ENCODE measurements at regions not wholly inside any gene's neighbourhood (a gene's known extent, or its start where the extent isn't known, plus 50 kb on each side); places are given as distances from the start of the nearest gene placed in this dataset.

DNA sequence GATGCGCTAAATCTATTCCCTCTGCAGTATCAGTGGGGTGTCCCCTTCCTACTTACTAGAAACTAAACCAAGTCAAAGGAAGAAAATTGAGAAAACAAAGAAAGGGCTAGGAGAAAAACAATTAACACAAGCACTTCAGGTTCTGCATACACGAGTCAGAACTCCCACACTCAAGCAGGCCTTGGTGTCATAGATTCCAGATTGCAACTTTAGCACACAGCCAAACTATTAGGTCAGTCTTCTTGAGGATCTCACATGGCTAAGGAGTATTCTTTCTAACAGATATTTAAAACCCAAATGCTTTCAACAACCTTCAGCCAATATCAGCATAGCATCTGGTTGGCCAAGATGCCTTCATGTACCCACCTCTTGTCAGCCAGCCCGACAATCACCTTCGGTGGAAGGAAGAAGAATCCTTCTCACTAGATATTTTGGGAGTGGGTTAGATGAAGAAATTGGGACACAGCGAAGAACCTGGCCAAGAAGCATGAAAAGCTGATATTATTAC lies 340.0 kb downstream of the VPS13C start:
- no peaks in the 10 kb centered on the region for H3K9me3 ChIP-seq (ENCODE audit: control insufficient read depth in 3 of 3, low read length in 3 of 3)
- no peak overlapping the region for H3K27ac ChIP-seq (ENCODE audit: low read depth, low read length)
- H3K27me3 ChIP-seq (ENCODE audit: control insufficient read depth in 3 of 3, insufficient read depth in 3 of 3, low read length in 3 of 3) = no peaks in the 10 kb centered on the region
- H3K9ac ChIP-seq (ENCODE audit: low read depth in 1 of 3, low read length in 3 of 3) = no peak overlapping the region
- no peaks in the 10 kb centered on the region for H3K4me1 ChIP-seq (ENCODE audit: control insufficient read depth in 3 of 3, insufficient read depth in 3 of 3, low read length in 3 of 3)
- H3K36me3 ChIP-seq (ENCODE audit: control insufficient read depth in 3 of 3, insufficient read depth in 3 of 3, low read length in 3 of 3) = no peaks in the 10 kb centered on the region
- H3K4me3 ChIP-seq (ENCODE audit: low read length in 3 of 3) = no peak overlapping the region

- H3K27ac ChIP-seq (ENCODE audit: low read depth, low read length) = no peak overlapping the region
- no peak overlapping the region for H3K9ac ChIP-seq (ENCODE audit: low read depth in 1 of 3, low read length in 3 of 3)
- H3K27me3 ChIP-seq (ENCODE audit: control insufficient read depth in 3 of 3, insufficient read depth in 3 of 3, low read length in 3 of 3) = no peaks in the 10 kb centered on the region
- no peaks in the 10 kb centered on the region for H3K9me3 ChIP-seq (ENCODE audit: control insufficient read depth in 3 of 3, low read length in 3 of 3)
- no peaks in the 10 kb centered on the region for H3K4me1 ChIP-seq (ENCODE audit: control insufficient read depth in 3 of 3, insufficient read depth in 3 of 3, low read length in 3 of 3)
- no peaks in the 10 kb centered on the region for H3K36me3 ChIP-seq (ENCODE audit: control insufficient read depth in 3 of 3, insufficient read depth in 3 of 3, low read length in 3 of 3)
- H3K4me3 ChIP-seq (ENCODE audit: low read length in 3 of 3) = no peak overlapping the region
These were observed 345.2 kb downstream of the VPS13C start for GRCh38 chr15:61715082-61715481.

DNA sequence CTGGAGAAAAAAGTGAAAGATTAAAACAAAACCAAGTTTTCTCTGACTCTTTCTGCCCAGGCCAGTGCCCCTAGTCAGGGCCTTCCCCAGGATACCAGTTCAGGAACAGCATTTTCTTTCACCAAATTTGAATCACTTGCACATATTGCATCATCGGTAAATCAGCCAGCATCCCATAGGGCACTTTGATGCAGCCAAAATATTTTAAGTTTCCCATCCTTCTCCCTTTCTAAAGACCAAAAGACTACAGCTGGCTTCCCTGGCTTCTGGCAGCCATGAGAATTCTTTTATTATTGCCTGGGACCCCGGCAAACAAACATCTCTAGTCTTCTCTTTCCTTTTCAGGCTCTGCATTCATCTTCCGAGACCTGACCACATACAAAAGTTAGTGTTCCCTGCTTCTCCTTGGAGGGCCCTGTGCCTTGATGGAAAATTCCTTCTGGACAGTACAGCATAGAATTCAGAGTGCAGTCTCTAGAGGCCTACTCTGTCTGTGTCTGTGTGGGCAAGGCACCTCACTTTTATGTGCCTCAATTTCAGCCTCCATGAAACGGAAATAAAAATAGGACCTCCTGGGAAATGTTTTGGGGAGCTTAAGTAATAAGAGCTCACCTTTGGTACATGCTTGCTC lies 348.0 kb downstream of the VPS13C start:
- Histone ChIP-seq H3K27me3 (ENCODE audit: control insufficient read depth in 3 of 3, insufficient read depth in 3 of 3, low read length in 3 of 3) (no peaks in the 10 kb centered on the region), H3K36me3 (ENCODE audit: control insufficient read depth in 3 of 3, insufficient read depth in 3 of 3, low read length in 3 of 3) (no peaks in the 10 kb centered on the region), H3K4me3 (ENCODE audit: low read length in 3 of 3) (no peak overlapping the region), H3K9me3 (ENCODE audit: control insufficient read depth in 3 of 3, low read length in 3 of 3) (no peaks in the 10 kb centered on the region), H3K4me1 (ENCODE audit: control insufficient read depth in 3 of 3, insufficient read depth in 3 of 3, low read length in 3 of 3) (no peaks in the 10 kb centered on the region), H3K9ac (ENCODE audit: low read depth in 1 of 3, low read length in 3 of 3) (no peak overlapping the region), H3K27ac (ENCODE audit: low read depth, low read length) (no peak overlapping the region)

- H3K9ac ChIP-seq (ENCODE audit: low read depth in 1 of 3, low read length in 3 of 3) = no peak overlapping the region
- H3K27ac ChIP-seq (ENCODE audit: low read depth, low read length) = no peak overlapping the region
- H3K36me3 ChIP-seq (ENCODE audit: control insufficient read depth in 3 of 3, insufficient read depth in 3 of 3, low read length in 3 of 3) = no peaks in the 10 kb centered on the region
- H3K4me3 ChIP-seq (ENCODE audit: low read length in 3 of 3) = peak overlapping the region in 1 of 3 donors; percentile 15
- peaks cover 0 to 15% (median 8%) of the 10 kb centered on the region in 3 donors for H3K4me1 ChIP-seq (ENCODE audit: control insufficient read depth in 3 of 3, insufficient read depth in 3 of 3, low read length in 3 of 3)
- no peaks in the 10 kb centered on the region for H3K27me3 ChIP-seq (ENCODE audit: control insufficient read depth in 3 of 3, insufficient read depth in 3 of 3, low read length in 3 of 3)
- no peaks in the 10 kb centered on the region for H3K9me3 ChIP-seq (ENCODE audit: control insufficient read depth in 3 of 3, low read length in 3 of 3)
These were observed 357.8 kb downstream of the VPS13C start for GRCh38 chr15:61702224-61703020.

DNA sequence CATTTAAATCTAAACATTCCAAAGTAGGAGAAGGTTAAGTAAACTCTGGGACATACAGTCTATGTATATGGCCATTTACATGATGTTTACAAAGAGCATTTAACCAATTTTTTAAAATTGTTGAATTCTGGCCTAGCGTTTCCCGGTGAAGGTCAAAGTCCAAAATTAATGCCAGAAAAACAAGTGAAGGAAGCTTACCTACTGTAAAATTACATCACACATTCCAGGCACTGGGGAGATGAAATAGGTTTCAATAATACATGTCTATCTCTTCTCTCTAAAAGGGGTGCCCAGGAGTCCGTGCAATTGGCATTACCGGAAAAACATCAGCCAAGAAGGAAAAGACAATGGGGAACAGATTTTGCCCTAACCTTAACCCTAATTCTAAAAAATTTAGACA lies 358.8 kb downstream of the VPS13C start:
- peaks cover 0 to 15% (median 8%) of the 10 kb centered on the region in 3 donors for H3K4me1 ChIP-seq (ENCODE audit: control insufficient read depth in 3 of 3, insufficient read depth in 3 of 3, low read length in 3 of 3)
- no peak overlapping the region for H3K4me3 ChIP-seq (ENCODE audit: low read length in 3 of 3)
- H3K27me3 ChIP-seq (ENCODE audit: control insufficient read depth in 3 of 3, insufficient read depth in 3 of 3, low read length in 3 of 3) = no peaks in the 10 kb centered on the region
- no peaks in the 10 kb centered on the region for H3K36me3 ChIP-seq (ENCODE audit: control insufficient read depth in 3 of 3, insufficient read depth in 3 of 3, low read length in 3 of 3)
- H3K9ac ChIP-seq (ENCODE audit: low read depth in 1 of 3, low read length in 3 of 3) = no peak overlapping the region
- H3K9me3 ChIP-seq (ENCODE audit: control insufficient read depth in 3 of 3, low read length in 3 of 3) = no peaks in the 10 kb centered on the region
- H3K27ac ChIP-seq (ENCODE audit: low read depth, low read length) = no peak overlapping the region

DNA sequence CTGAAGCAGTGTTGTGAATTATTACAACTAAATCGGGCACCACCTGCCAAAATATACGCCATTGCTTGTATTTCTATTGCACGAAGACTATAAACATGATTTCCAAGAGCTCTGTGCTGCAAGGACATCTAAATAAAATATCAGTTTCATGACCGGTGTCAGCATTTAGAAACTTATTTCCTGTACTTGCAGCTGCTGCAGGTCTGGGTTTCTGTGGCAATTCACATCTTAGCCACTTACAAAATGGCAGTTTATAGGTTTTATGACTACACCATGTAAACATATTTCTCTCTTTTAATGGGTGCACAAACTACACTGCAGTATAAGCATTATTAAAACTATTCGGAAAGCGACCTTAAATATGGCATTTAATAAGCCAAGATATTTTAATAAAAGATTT lies 359.4 kb downstream of the VPS13C start:
- H3K9ac ChIP-seq (ENCODE audit: low read depth in 1 of 3, low read length in 3 of 3) = no peak overlapping the region
- no peak overlapping the region for H3K27ac ChIP-seq (ENCODE audit: low read depth, low read length)
- no peak overlapping the region for H3K4me3 ChIP-seq (ENCODE audit: low read length in 3 of 3)
- peaks cover 0 to 15% (median 8%) of the 10 kb centered on the region in 3 donors for H3K4me1 ChIP-seq (ENCODE audit: control insufficient read depth in 3 of 3, insufficient read depth in 3 of 3, low read length in 3 of 3)
- H3K9me3 ChIP-seq (ENCODE audit: control insufficient read depth in 3 of 3, low read length in 3 of 3) = no peaks in the 10 kb centered on the region
- no peaks in the 10 kb centered on the region for H3K36me3 ChIP-seq (ENCODE audit: control insufficient read depth in 3 of 3, insufficient read depth in 3 of 3, low read length in 3 of 3)
- H3K27me3 ChIP-seq (ENCODE audit: control insufficient read depth in 3 of 3, insufficient read depth in 3 of 3, low read length in 3 of 3) = no peaks in the 10 kb centered on the region

GRCh38 chr15:61697796-61698195 lies 362.5 kb downstream of the VPS13C start:
- Histone ChIP-seq H3K9me3 (ENCODE audit: control insufficient read depth in 3 of 3, low read length in 3 of 3) (no peaks in the 10 kb centered on the region), H3K9ac (ENCODE audit: low read depth in 1 of 3, low read length in 3 of 3) (no peak overlapping the region), H3K27me3 (ENCODE audit: control insufficient read depth in 3 of 3, insufficient read depth in 3 of 3, low read length in 3 of 3) (no peaks in the 10 kb centered on the region), H3K4me3 (ENCODE audit: low read length in 3 of 3) (no peak overlapping the region), H3K4me1 (ENCODE audit: control insufficient read depth in 3 of 3, insufficient read depth in 3 of 3, low read length in 3 of 3) (peaks cover 0 to 14% (median 6%) of the 10 kb centered on the region in 3 donors), H3K36me3 (ENCODE audit: control insufficient read depth in 3 of 3, insufficient read depth in 3 of 3, low read length in 3 of 3) (no peaks in the 10 kb centered on the region), H3K27ac (ENCODE audit: low read depth, low read length) (no peak overlapping the region)

- Histone ChIP-seq H3K4me3 (ENCODE audit: low read length in 3 of 3) (no peak overlapping the region), H3K4me1 (ENCODE audit: control insufficient read depth in 3 of 3, insufficient read depth in 3 of 3, low read length in 3 of 3) (peaks cover 3 to 18% (median 6%) of the 10 kb centered on the region in 3 donors), H3K9me3 (ENCODE audit: control insufficient read depth in 3 of 3, low read length in 3 of 3) (no peaks in the 10 kb centered on the region)
These were observed 371.2 kb downstream of the VPS13C start for GRCh38 chr15:61689067-61689466.

DNA sequence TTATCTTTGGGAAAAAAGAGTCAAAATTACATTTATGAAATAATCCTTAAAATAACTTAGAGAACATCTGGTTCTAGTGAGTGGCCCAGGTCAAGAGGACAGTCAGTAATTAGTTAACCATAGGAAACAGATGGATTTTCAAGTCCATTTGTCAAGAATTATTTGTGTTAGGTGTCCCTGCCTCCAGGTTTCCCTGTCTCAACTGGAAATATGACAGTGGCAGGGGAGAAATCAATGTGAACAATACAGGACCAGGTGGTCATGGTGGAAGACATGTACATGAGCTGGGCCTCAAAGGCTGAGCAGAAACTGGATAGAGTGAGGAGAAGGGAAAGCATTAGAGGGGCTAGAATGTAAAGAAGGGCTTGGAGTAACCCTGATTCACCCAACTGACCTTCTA lies 372.6 kb downstream of the VPS13C start:
- Histone ChIP-seq H3K27me3 (ENCODE audit: control insufficient read depth in 3 of 3, insufficient read depth in 3 of 3, low read length in 3 of 3) (no peaks in the 10 kb centered on the region), H3K4me3 (ENCODE audit: low read length in 3 of 3) (no peak overlapping the region), H3K27ac (ENCODE audit: low read depth, low read length) (no peak overlapping the region), H3K9ac (ENCODE audit: low read depth in 1 of 3, low read length in 3 of 3) (no peak overlapping the region), H3K36me3 (ENCODE audit: control insufficient read depth in 3 of 3, insufficient read depth in 3 of 3, low read length in 3 of 3) (no peaks in the 10 kb centered on the region), H3K9me3 (ENCODE audit: control insufficient read depth in 3 of 3, low read length in 3 of 3) (no peaks in the 10 kb centered on the region), H3K4me1 (ENCODE audit: control insufficient read depth in 3 of 3, insufficient read depth in 3 of 3, low read length in 3 of 3) (peaks cover 3 to 18% (median 6%) of the 10 kb centered on the region in 3 donors)

More at GRCh38 chr15:61689067-61689466, 371.2 kb downstream of the VPS13C start:
- Histone ChIP-seq H3K36me3 (ENCODE audit: control insufficient read depth in 3 of 3, insufficient read depth in 3 of 3, low read length in 3 of 3) (no peaks in the 10 kb centered on the region), H3K9ac (ENCODE audit: low read depth in 1 of 3, low read length in 3 of 3) (no peak overlapping the region), H3K27ac (ENCODE audit: low read depth, low read length) (no peak overlapping the region), H3K27me3 (ENCODE audit: control insufficient read depth in 3 of 3, insufficient read depth in 3 of 3, low read length in 3 of 3) (no peaks in the 10 kb centered on the region)

- Histone ChIP-seq H3K27me3 (ENCODE audit: control insufficient read depth in 3 of 3, insufficient read depth in 3 of 3, low read length in 3 of 3) (no peaks in the 10 kb centered on the region), H3K27ac (ENCODE audit: low read depth, low read length) (no peak overlapping the region), H3K4me1 (ENCODE audit: control insufficient read depth in 3 of 3, insufficient read depth in 3 of 3, low read length in 3 of 3) (peaks cover 3 to 18% (median 6%) of the 10 kb centered on the region in 3 donors), H3K9ac (ENCODE audit: low read depth in 1 of 3, low read length in 3 of 3) (peak overlapping the region in 1 of 3 donors; percentile 51), H3K9me3 (ENCODE audit: control insufficient read depth in 3 of 3, low read length in 3 of 3) (no peaks in the 10 kb centered on the region), H3K4me3 (ENCODE audit: low read length in 3 of 3) (no peak overlapping the region), H3K36me3 (ENCODE audit: control insufficient read depth in 3 of 3, insufficient read depth in 3 of 3, low read length in 3 of 3) (no peaks in the 10 kb centered on the region)
These were observed 373.1 kb downstream of the VPS13C start for GRCh38 chr15:61687124-61687523.
